Femur (tissue), 1 donor: ENCODE measurements at regions not wholly inside any gene's neighbourhood (a gene's known extent, or its start where the extent isn't known, plus 50 kb on each side); places are given as distances from the start of the nearest gene placed in this dataset.
A peak's percentile ranks its signal among the peaks of the same experiment; 100 is the strongest.
"Not testable (repeated sequence)": the region's sequence is repeated elsewhere in the genome, so short reads cannot be mapped to it uniquely, and the experiment has no call there.

Experiments used
- DNase-seq: peaks from one replicate; pipeline ENCODE4 v3.0.0-alpha.2; 2017

DNA sequence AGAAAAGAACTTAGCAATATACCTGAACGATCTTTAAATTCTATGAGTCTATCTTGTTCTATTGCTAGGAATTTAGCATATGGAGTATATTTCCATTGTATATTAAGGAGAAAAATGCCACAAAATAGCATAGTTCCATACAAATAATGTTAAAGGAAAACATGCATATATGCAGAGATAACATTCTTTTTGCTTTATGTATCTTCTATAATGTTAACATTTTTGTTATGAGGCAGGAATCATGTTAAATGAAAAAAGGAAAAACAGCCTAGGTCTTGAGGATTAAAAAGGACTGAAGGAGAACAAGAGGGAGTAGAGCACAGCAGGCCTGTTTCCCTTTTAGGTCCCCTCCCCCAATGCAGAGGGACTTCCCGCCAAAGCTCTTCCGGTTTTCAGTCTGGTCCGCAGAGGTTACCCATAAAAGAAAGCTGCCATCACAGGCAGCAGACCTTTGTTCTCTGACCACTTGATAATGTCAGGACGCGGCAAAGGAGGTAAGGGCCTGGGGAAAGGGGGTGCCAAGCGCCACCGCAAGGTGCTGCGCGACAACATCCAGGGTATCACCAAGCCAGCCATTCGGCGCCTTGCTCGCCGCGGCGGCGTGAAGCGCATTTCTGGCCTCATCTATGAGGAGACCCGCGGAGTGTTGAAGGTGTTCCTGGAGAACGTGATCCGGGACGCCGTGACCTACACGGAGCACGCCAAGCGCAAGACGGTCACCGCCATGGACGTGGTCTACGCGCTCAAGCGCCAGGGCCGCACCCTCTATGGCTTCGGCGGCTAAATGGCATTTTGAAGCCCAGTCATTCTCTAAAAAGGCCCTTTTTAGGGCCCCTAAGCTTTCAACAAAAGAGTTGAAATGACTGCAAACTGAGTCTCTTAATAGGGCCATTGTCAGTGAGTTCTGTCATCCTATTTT lies 108.4 kb upstream of the PRSS16 start:
- DNase-seq, result peak; percentile 87

DNA sequence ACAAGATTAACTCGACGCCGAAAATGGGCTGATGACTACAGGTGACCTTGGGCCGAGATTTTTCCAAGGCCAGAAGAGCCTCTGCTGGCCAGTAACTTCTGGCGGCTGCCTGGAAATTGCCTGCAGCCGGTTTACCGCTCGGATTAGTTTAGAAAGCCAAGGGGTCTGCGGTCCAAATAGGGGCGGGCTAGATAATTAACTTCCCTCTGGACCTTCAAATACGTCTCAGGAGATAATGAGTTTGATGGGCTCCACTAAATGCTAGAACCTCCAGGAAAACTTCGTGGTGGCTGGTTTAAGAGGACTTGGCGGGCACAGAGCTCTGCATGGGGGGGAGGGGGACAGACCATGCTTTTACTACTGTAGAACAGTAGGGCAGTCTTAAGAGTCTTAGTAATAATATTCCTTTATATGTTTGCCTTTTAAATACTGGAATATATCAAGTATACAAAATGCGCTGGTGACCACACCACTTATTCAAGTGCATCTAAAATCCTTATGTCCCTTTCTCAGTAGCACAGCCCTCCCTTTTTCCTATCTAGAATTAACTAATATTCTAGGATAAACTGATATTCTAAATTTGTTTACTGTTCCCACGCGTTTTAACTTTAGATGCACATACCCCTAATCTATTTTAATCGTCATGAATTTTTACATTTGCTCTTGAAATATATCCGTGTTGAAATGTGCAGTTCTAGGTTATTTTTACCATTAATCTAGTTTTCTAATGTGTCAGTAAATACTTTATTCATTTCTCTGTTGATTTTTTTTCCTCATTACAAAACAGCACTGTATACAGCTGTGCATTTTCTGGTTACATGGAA lies 107.5 kb upstream of the PRSS16 start:
- DNase-seq, result peak; percentile 62

DNA sequence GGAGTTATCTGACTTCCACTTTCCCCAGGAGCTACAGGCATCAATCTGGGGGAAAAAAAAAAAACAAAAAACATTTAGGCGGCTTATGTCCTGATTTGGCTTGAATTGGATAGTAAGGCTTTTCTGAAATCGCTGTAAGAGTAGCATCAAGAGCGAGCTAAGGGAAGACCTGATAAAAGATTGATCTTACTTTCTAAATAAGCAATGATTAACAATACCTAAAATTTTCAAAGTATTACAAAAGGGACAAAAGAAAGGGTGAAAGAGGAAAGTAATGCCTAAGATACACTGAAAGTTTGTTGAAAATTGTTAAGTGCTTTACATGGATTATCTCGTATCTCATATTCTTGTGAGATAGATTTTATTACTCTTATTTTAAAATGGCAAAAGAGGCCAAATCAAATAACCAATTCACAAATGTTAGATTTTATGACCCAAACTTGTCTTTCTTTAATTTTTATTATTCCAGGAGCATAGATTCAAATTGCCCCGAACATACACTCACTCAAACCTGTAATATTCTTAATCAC lies 106.4 kb upstream of the PRSS16 start:
- DNase-seq, result no peak

DNA sequence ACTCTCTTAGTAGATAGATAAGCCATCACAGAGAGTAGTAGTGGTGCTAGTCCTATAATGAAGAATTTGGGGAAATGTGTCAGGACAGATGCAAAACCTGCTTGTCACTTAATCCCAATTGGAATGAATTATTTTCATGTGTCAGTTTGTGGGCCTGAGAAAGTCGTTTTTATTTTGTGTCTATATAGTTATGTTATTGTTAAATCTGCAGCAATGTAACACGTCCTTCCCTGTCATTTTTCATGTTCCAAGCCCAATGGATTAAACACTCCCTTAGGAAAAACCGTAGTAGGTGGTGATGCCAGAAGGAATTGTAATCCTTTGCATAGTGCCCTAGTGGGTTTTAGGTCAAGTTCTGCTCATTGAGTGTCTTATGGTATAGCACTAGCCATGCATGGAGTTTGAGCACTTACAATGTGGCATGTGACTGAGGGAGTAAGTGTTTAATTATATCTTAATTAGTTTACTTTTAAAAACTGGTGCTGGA lies 105.9 kb upstream of the PRSS16 start:
- no peak for DNase-seq

DNA sequence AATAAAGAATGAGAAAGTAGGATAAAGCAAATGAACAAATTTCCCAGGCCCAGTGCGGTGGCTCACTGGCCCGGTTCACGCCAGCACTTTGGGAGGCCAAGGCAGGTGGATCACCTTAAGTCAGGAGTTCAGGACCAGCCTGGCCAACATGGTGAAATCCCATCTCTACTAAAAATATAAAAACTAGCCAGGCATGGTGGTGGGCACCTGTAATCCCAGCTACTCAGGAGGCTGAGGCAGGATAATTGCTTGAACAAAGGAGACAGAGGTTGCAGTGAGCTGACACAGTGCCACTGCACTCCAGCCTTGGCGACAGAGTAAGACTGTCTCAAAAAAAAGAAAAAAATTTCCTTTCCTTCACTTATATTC lies 104.5 kb upstream of the PRSS16 start:
- DNase-seq, result not testable (repeated sequence)

DNA sequence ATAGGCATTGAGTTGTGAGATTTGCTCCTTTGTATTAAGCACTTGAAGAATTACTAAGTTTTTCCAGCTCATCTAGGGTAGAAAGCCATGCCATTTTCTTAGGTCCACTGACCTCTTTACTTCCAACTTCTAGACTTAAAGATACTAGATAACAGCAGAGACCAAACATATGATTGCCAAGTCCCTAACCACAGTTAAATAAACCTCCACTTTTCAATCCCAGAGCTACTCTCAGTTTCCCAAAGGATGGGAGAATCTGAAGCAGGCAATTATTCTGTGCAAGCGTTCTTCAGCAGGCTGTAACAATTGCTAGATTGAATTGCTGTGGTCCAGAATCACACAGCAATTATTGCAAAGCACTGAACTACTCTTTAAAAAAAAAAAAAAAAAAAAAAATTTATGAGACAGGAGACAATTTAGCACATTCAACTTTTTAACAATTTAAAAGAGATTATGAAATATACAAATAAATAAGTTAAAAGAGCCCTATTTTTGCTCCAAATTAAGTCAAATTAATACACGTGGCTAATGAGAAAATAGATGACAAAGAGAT lies 104.0 kb upstream of the PRSS16 start:
- DNase-seq, result no peak

DNA sequence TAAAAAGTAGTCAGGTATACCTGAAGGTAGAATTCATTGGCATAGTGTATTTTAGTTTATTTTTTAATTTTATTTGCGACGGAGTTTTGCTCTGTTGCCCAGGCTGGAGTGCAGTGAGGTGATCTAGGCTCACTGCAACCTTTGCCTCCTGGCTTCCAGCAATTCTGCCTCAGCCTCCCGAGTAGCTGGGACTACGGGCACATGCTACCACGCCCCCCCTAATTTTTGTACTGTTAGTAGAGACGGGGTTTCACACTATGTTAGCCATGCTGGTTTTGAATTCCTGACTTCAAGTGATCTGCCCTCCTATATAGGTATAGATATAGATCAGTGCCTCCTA lies 102.8 kb upstream of the PRSS16 start:
- DNase-seq, result no peak

DNA sequence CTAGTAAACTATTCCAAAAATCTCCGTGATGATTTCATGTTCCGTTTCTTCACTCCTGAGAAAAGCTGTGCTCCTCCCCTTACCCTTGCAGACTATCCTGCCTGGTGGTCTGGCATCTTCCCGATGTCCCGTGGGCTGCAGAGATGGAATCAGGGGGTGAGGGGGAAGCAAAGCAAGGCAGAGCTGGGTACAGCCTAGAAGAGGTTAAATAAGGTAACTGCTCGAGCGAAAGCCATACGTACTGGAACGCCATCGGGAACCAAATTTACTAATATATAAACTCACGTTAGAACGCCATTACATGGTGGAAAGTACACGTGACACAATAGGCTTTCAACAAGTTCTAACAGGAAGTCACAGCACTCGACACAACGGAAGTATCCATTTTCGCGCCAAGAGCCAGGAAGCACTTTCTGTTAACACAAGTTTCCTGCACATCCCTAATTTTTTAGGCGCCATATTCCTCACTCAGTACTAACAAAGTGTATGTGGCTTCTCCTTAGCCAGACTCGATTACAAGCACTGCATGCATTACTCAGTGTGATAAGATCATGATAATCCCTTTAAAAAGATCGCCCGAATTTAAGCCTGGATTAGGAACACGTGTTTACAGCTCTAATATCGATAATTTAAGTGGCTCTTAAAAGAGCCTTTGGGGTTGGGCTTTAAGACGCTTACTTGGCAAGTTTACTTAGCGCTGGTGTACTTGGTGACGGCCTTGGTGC lies 101.6 kb upstream of the PRSS16 start:
- DNase-seq, result peak; percentile 95

DNA sequence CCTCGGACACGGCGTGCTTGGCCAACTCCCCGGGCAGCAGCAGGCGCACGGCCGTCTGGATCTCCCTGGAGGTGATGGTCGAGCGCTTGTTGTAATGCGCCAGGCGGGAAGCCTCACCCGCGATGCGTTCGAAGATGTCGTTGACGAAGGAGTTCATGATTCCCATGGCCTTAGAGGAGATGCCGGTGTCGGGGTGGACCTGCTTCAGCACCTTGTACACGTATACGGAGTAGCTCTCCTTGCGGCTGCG lies 101.1 kb upstream of the PRSS16 start:
- DNase-seq, result not testable (repeated sequence)

DNA sequence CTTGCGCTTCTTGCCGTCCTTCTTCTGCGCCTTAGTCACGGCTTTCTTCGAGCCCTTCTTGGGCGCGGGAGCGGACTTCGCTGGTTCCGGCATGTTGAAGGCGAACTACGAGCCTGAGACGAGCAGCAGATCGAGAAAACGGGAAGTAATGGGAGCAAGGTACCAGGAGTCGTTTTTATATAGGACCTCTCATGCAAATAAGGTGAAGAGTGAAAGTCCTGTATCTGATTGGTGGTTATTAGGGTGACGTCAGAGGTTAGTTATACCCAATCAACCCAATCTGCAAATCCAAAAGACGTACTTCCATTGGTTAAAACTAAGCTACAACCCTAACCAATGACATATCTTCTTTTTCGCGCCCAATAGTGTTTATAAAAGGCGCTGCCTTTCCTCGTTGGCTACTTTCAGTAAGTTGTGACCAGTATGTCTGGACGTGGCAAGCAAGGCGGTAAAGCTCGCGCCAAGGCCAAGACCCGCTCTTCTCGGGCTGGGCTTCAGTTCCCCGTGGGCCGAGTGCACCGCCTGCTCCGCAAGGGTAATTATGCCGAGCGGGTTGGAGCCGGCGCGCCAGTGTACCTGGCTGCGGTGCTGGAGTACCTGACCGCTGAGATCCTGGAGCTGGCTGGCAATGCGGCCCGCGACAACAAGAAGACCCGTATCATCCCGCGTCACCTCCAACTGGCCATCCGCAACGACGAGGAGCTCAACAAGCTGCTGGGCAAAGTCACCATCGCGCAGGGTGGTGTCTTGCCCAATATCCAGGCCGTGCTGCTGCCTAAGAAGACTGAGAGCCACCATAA lies 100.6 kb upstream of the PRSS16 start:
- DNase-seq, result peak; percentile 93

DNA sequence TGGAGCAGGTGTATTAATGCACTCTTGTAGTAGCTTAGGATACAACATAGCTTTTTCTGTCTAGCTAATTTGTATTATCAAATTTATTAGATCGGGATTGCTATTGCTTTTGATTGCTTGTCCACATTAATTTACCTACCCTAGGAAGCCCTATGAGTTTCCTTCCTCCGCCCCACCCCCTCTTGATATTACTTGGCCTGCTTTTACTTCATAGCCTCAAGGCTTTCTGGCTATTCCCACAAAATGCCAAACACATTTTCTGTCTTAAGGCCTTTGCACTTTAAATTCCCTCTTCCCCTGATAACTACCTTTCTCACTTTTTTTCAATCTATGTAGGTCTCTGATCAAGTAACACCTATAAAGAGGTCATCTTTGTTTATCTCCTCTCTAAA lies 99.1 kb upstream of the PRSS16 start:
- no peak for DNase-seq

DNA sequence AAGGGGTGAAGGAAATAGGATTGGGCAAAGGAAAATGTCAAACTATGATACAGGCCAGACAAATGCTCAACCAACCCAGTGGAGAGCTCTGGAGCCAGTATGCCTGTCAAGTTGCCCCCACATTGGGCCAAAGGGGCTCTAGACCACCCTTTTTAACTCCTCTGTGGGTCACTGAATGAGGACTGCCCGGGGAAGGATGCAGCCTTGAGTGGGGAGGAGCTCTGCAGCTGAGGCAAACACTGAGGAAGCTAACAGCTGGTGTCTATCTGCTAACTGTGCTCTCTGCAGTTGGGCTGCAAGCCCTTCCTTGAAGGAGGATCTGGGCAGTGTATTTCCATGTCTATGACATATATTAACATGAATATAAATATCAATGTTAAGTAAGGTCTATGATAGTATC lies 98.4 kb upstream of the PRSS16 start:
- no peak for DNase-seq

DNA sequence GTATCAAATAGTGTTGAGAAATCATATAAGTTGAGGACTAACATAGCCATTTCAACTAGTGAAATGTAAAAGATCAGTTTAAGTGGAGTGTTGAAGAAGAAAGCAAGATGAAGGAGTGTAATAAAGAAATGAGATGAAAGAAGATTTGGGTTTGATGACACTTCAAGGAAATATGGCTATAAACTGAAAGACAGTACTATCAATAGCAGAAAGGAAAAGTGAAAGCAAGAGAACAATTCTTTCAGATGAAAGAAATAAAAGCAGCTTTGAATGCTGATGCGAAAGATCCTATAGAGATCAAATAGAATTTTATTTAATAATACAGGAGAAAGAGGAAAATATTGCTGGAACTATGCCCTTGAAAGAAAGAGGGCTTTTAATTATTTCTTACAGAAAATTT lies 92.8 kb upstream of the PRSS16 start:
- no peak for DNase-seq

DNA sequence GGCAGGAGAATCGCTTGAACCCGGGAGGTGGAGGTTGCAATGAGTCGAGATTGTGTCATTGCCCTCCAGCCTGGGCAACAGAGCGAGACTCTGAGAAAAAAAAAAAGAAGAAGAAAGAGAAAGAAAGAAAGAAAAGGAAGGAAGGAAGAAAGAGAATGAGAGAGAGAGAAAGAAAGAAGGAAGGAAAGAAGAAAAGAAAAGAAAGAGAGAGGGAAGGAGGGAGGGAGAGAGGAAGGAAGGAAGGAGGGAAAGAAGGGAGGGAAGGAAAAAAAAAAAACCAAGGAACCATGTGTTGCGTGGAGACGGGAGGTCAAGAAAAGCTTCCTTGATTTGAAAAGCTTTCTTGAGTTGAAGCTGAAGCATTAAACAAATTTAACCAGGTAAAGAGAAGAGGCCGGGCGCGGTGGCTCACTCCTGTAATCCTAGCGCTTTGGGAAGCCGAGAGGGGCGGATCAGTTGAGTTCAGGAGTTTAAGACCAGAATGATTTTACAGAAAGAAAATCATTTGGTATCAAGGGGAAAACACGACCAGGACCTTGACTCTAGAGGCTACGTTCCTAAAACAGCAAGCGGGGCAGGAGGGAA lies 90.5 kb upstream of the PRSS16 start:
- DNase-seq, result no peak

DNA sequence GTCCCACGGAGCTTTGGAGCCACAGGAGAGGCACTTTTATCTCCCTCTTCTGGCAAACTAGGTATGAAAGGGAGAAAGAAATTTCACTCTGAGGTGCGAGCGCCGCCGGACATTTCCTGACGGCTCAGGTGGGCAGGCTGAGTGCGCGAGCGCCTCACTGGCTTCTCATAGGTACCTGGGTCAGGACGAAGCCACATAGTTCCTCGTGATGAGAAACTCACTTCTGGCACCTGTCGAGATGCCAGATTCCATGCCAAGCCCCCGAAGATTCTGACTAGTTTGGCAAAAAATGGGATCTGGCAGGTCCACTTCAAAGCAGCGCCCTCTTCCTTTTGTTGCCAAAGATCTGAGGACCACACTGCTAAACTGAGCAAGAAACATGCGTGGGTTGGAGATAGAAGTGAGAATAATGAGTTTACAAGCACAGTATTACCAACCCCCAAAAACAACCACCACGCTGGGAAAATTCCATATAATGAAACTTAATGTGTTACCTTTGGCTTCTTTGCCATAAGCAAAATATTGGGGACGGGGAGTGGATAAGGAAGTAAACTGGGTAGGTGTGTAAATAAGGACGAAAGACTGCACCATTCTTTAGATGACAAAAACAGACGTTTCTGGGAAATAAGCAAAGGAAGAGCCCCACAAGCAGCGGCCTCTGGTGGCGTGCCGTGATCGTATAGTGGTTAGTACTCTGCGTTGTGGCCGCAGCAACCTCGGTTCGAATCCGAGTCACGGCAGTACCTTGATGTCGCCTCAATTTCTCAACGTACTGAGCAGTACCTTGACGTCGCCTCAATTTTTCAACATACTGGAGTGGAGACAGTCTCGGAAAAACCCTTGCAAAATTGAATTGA lies 89.8 kb upstream of the PRSS16 start:
- peak; percentile 72 for DNase-seq

DNA sequence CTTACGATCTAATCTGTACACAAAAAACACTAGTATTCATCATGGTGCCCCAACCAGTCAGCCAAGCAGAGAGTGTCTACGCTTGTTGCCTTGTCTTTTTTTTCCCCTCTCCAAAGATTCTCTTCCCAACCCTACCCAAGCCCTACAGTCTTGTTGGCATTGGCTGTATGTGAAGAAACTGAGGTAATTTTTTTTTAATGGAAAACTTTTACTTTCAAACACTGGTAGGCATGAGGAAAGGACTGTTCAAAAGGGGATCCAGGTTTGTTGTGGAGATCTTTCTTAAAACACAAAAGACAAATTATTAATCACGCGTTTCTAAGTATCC lies 89.2 kb upstream of the PRSS16 start:
- no peak for DNase-seq

DNA sequence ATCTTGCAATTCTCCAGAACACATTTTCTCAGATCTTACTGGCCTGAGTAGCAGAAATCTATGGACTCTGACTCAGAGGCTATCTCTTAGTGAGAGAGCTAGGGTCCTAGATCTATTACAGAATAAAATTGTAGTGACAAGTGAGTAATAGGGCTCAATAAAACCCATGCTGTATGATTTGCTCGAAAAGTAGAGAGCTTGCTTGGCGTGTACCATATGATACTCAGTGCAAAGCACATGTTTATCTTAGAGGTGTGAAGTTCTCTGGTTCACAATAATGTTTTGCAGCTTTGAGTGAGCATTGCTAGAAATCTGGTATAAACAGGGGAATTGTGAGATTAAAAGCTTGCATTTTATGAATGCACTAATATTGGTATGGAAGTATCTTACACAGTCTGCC lies 87.8 kb upstream of the PRSS16 start:
- DNase-seq, result no peak

DNA sequence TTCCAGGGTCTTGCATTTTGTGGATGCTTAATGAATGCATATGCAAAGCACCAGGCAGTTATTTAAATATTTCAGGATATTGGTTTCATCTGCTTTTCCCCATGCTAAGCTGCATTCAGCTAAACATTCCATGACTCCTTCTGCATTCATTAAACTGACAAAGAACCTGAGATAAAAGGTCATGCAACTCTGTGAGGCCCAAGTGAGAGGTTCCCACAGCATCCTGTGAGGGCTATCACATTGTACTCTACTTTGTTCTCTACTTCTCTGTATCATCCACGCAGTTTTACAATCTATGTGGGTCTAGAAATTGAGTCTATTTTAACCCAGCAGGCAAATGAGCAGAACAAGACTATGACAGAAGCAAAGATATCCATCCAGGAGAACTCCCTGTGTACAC lies 86.4 kb upstream of the PRSS16 start:
- DNase-seq, result no peak

DNA sequence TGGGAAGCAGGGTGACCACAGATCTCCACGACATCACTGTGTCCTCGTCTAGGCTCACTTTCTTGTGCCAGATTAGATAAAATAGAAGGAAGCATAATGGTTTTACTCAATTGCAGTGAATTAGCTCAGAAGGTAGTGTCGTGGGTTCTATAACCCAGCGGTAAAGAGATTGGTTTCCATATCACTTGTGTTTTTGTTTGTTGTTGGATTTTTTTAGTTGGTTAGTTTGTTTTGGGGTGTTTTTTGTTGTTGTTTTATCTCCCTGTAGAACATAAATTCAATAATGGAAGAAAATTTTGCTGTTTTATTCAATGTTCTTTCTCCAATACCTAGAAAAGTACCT lies 85.9 kb upstream of the PRSS16 start:
- no peak for DNase-seq

DNA sequence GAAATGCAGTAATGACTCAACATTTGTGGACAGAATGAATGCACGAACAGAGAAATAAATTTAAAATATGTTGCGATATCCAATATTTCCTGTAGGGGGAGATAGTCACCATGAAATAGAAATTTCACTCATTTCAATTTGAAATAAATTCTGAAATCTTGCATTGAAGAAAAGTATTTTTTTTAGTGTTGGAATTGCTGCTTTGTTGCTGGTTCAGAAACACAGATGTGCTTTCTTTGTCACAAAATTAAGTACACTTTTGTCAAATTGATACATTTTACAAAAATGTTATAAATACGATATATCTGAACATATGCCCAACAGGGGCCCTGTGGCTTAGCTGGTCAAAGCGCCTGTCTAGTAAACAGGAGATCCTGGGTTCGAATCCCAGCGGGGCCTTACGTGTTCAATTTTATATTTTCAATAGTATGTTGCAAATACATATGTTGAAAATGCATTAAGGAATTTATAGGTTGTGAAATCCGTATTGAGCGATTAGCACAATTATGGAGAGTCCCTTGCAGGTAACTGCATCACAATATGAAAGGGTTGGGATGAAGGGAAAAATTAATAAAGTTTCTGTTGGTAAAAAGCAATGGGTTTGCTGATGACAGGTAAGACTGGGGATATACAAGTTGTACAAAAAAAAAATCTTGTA lies 85.4 kb upstream of the PRSS16 start:
- DNase-seq, result no peak

DNA sequence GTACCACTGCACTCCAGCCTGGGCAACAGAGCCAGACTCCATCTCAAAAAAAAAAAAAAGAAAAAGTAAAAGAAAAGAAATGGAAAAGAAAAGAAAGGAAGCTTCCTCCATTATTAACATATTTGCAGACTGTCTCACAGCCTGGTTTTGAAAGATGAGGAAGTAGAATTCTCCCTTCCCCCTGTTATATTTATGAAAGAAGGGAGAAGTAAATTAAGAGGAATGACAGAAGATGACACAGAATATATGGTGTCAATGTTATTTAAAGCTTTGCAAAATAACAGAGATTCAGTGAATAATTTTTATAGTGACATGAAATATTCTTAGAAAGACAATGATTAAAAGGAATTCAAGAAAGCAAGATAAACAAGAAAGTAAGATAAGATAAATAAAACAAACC lies 83.7 kb upstream of the PRSS16 start:
- DNase-seq, result no peak
